Activated CD4-positive, alpha-beta T cell treated with anti-CD3 and anti-CD28 coated beads, Interleukin-10, Interleukin-2, amounts not matched to agents 100 ng/mL and 50 ng/mL, durations not matched to agents 16 hours and 8 hours (primary cell): ENCODE measurements at regions not wholly inside any gene's neighbourhood (a gene's known extent, or its start where the extent isn't known, plus 50 kb on each side); places are given as distances from the start of the nearest gene placed in this dataset.
"Not testable (repeated sequence)": the region's sequence is repeated elsewhere in the genome, so short reads cannot be mapped to it uniquely, and the experiment has no call there.

Experiments
- DNase-seq: peaks from one replicate; pipeline ENCODE4 v3.0.0-alpha.2; 2020

- DNase-seq, result no peak
Measured at GRCh38 chr13:54165581-54166215, 1137.1 kb downstream of the OLFM4 start.

GRCh38 chr13:54173996-54174395 lies 1145.4 kb downstream of the OLFM4 start:
- no peak for DNase-seq

GRCh38 chr13:54175466-54175865 lies 1146.9 kb downstream of the OLFM4 start:
- DNase-seq, result no peak

- no peak for DNase-seq
Measured at GRCh38 chr13:54177466-54177865, 1148.9 kb downstream of the OLFM4 start.

GRCh38 chr13:54183166-54183565 lies 1154.6 kb downstream of the OLFM4 start:
- no peak for DNase-seq

GRCh38 chr13:54183728-54184127 lies 1155.1 kb downstream of the OLFM4 start:
- DNase-seq, result no peak

- DNase-seq, result no peak
Measured at GRCh38 chr13:54184576-54184975, 1156.0 kb downstream of the OLFM4 start.

- no peak for DNase-seq
Measured at GRCh38 chr13:54185101-54185500, 1156.5 kb downstream of the OLFM4 start.

- DNase-seq, result no peak
Measured at GRCh38 chr13:54185785-54186184, 1157.2 kb downstream of the OLFM4 start.

- no peak for DNase-seq
Measured at GRCh38 chr13:54187461-54187860, 1158.8 kb downstream of the OLFM4 start.

- no peak for DNase-seq
Measured at GRCh38 chr13:54194233-54195024, 1165.8 kb downstream of the OLFM4 start.

GRCh38 chr13:54196684-54197083 lies 1168.1 kb downstream of the OLFM4 start:
- no peak for DNase-seq

- no peak for DNase-seq
Measured at GRCh38 chr13:54198911-54199310, 1170.3 kb downstream of the OLFM4 start.

- DNase-seq, result no peak
Measured at GRCh38 chr13:54206626-54207025, 1178.0 kb downstream of the OLFM4 start.

- DNase-seq, result no peak
Measured at GRCh38 chr13:54210397-54211049, 1181.9 kb downstream of the OLFM4 start.

- DNase-seq, result no peak
Measured at GRCh38 chr13:54216221-54216620, 1187.6 kb downstream of the OLFM4 start.

- no peak for DNase-seq
Measured at GRCh38 chr13:54226876-54227275, 1198.3 kb downstream of the OLFM4 start.

- DNase-seq, result no peak
Measured at GRCh38 chr13:54232700-54233099, 1204.1 kb downstream of the OLFM4 start.

GRCh38 chr13:54234607-54235006 lies 1206.0 kb downstream of the OLFM4 start:
- no peak for DNase-seq

- DNase-seq, result no peak
Measured at GRCh38 chr13:54241719-54242118, 1213.1 kb downstream of the OLFM4 start.

- DNase-seq, result no peak
Measured at GRCh38 chr13:54248306-54248705, 1219.7 kb downstream of the OLFM4 start.

GRCh38 chr13:54261856-54262255 lies 1233.2 kb downstream of the OLFM4 start:
- no peak for DNase-seq

GRCh38 chr13:54263868-54264267 lies 1235.3 kb downstream of the OLFM4 start:
- DNase-seq, result no peak

- not testable (repeated sequence) for DNase-seq
Measured at GRCh38 chr13:54267253-54267668, 1238.6 kb downstream of the OLFM4 start.
